ENCODE measurements at regions not wholly inside any gene's neighbourhood (a gene's known extent, or its start where the extent isn't known, plus 50 kb on each side); places are given as distances from the start of the nearest gene placed in this dataset.

GRCh38 chr10:113337142-113337541 lies 215.7 kb upstream of the HABP2 start:
- no peaks in the 10 kb centered on the region for H3K27me3 ChIP-seq (ENCODE audit: insufficient read depth, low read length)
- H3K27ac ChIP-seq (ENCODE audit: low read depth, low read length, poor library complexity, severe bottlenecking) = no peak overlapping the region
- no peaks in the 10 kb centered on the region for H3K9me2 ChIP-seq (ENCODE audit: low read depth, low read length)
- no peak overlapping the region for H2AFZ ChIP-seq (ENCODE audit: low read length)
- no peaks in the 10 kb centered on the region for H4K20me1 ChIP-seq (ENCODE audit: insufficient read depth, low read length)
- no peaks in the 10 kb centered on the region for H3K9me3 ChIP-seq (ENCODE audit: low read length)
- no peaks in the 10 kb centered on the region for H3K79me2 ChIP-seq (ENCODE audit: insufficient read depth, low read length)
- no peaks in the 10 kb centered on the region for H3K36me3 ChIP-seq (ENCODE audit: insufficient read depth, low read length)
- H3K9ac ChIP-seq (ENCODE audit: low read length) = no peak overlapping the region
- no peaks in the 10 kb centered on the region for H3K4me1 ChIP-seq (ENCODE audit: insufficient read depth, low read length, severe bottlenecking)
- H3K4me2 ChIP-seq (ENCODE audit: low read length) = no peak overlapping the region
- no peaks in the 10 kb centered on the region for H3F3A ChIP-seq (ENCODE audit: insufficient read depth, low read length)
- no peak for TF ChIP-seq EZH2 (IDR thresholded peaks at IDR 0.05; ENCODE audit: borderline replicate concordance, low read length)
- no peak for TF ChIP-seq CTCF (IDR thresholded peaks at IDR 0.05; ENCODE audit: low read length)
- H3K4me3 ChIP-seq (ENCODE audit: low read depth, low read length, poor library complexity, severe bottlenecking) = no peak overlapping the region

GRCh38 chr10:113339121-113339520 lies 213.7 kb upstream of the HABP2 start:
- H3K4me2 ChIP-seq (ENCODE audit: low read length) = no peak overlapping the region
- no peaks in the 10 kb centered on the region for H3K27me3 ChIP-seq (ENCODE audit: insufficient read depth, low read length)
- H3F3A ChIP-seq (ENCODE audit: insufficient read depth, low read length) = no peaks in the 10 kb centered on the region
- H3K4me1 ChIP-seq (ENCODE audit: insufficient read depth, low read length, severe bottlenecking) = no peaks in the 10 kb centered on the region
- no peaks in the 10 kb centered on the region for H3K9me2 ChIP-seq (ENCODE audit: low read depth, low read length)
- H3K36me3 ChIP-seq (ENCODE audit: insufficient read depth, low read length) = no peaks in the 10 kb centered on the region
- no peaks in the 10 kb centered on the region for H3K9me3 ChIP-seq (ENCODE audit: low read length)
- no peak overlapping the region for H3K27ac ChIP-seq (ENCODE audit: low read depth, low read length, poor library complexity, severe bottlenecking)
- no peak overlapping the region for H2AFZ ChIP-seq (ENCODE audit: low read length)
- no peak overlapping the region for H3K9ac ChIP-seq (ENCODE audit: low read length)
- TF ChIP-seq CTCF (IDR thresholded peaks at IDR 0.05; ENCODE audit: low read length) = no peak
- TF ChIP-seq EZH2 (IDR thresholded peaks at IDR 0.05; ENCODE audit: borderline replicate concordance, low read length) = no peak
- H4K20me1 ChIP-seq (ENCODE audit: insufficient read depth, low read length) = no peaks in the 10 kb centered on the region
- no peak overlapping the region for H3K4me3 ChIP-seq (ENCODE audit: low read depth, low read length, poor library complexity, severe bottlenecking)
- H3K79me2 ChIP-seq (ENCODE audit: insufficient read depth, low read length) = no peaks in the 10 kb centered on the region

DNA sequence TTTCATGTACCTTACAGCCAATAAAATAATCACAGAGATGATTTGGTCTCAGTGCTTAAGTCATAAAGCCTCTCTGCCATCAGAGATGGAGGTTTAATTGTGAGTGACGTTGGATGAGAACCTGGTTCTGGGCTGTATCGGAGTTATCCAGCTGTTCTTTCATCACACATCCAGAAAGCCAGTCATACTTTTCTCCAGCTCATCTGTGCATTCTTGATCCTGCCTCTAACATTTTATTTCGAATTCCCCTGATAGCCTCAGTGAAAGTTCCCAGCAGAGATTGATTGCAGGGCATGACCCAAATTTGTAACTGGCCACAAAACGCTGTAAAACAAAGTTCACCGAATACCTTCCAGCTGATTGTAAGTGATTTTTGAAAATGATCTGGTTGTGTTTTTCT lies 212.6 kb upstream of the HABP2 start:
- no peaks in the 10 kb centered on the region for H3K27me3 ChIP-seq (ENCODE audit: insufficient read depth, low read length)
- H3F3A ChIP-seq (ENCODE audit: insufficient read depth, low read length) = no peaks in the 10 kb centered on the region
- no peaks in the 10 kb centered on the region for H3K4me1 ChIP-seq (ENCODE audit: insufficient read depth, low read length, severe bottlenecking)
- no peak overlapping the region for H3K4me2 ChIP-seq (ENCODE audit: low read length)
- no peak overlapping the region for H2AFZ ChIP-seq (ENCODE audit: low read length)
- H3K4me3 ChIP-seq (ENCODE audit: low read depth, low read length, poor library complexity, severe bottlenecking) = no peak overlapping the region
- no peaks in the 10 kb centered on the region for H3K36me3 ChIP-seq (ENCODE audit: insufficient read depth, low read length)
- H3K9me2 ChIP-seq (ENCODE audit: low read depth, low read length) = no peaks in the 10 kb centered on the region
- no peaks in the 10 kb centered on the region for H3K79me2 ChIP-seq (ENCODE audit: insufficient read depth, low read length)
- no peak for TF ChIP-seq CTCF (IDR thresholded peaks at IDR 0.05; ENCODE audit: low read length)
- TF ChIP-seq EZH2 (IDR thresholded peaks at IDR 0.05; ENCODE audit: borderline replicate concordance, low read length) = no peak
- no peak overlapping the region for H3K9ac ChIP-seq (ENCODE audit: low read length)
- H3K9me3 ChIP-seq (ENCODE audit: low read length) = no peaks in the 10 kb centered on the region
- H4K20me1 ChIP-seq (ENCODE audit: insufficient read depth, low read length) = no peaks in the 10 kb centered on the region
- H3K27ac ChIP-seq (ENCODE audit: low read depth, low read length, poor library complexity, severe bottlenecking) = no peak overlapping the region

Measured in OCI-LY1 (cell line).